CD4-positive, CD25-positive, alpha-beta regulatory T cell (primary cell): ENCODE measurements at regions not wholly inside any gene's neighbourhood (a gene's known extent, or its start where the extent isn't known, plus 50 kb on each side); places are given as distances from the start of the nearest gene placed in this dataset.
"Not testable (repeated sequence)": the region's sequence is repeated elsewhere in the genome, so short reads cannot be mapped to it uniquely, and the experiment has no call there.

Experiments used
- ATAC-seq, 2 donors: fragments of 150-1000 bp; cut with Tn5 transposase; one replicate each; pipeline ENCODE4 v1.10.0; 2021; ENCODE audit warnings: low read depth in 2 of 2, moderate number of reproducible peaks in 2 of 2, moderate library complexity in 1 of 2
- DNase-seq, 3 donors: peaks; one replicate each; pipeline versions ENCODE4 v3.0.0 to v3.0.0-alpha.2; 2012 to 2022; ENCODE audit warnings: mixed read lengths in 1 of 3
- H3K27ac ChIP-seq: one replicate; pipeline ENCODE4 v1.7.0; 2013; ENCODE audit warnings: mild to moderate bottlenecking, low read length; ENCODE audit not compliant: insufficient read depth, poor library complexity, severe bottlenecking
- H3K27me3 ChIP-seq: one replicate; pipeline ENCODE4 v1.7.0; 2013; ENCODE audit warnings: low read length; ENCODE audit not compliant: control insufficient read depth, insufficient read depth
- H3K36me3 ChIP-seq: one replicate; pipeline ENCODE4 v1.7.0; 2013; ENCODE audit warnings: mild to moderate bottlenecking, low read length, moderate library complexity; ENCODE audit not compliant: control insufficient read depth, insufficient read depth
- H3K4me1 ChIP-seq: 2 replicates; pipeline ENCODE4 v1.7.0; 2013; ENCODE audit warnings: mild to moderate bottlenecking, low read length; ENCODE audit not compliant: insufficient read depth, control insufficient read depth, poor library complexity, severe bottlenecking
- H3K4me3 ChIP-seq: one replicate; pipeline ENCODE4 v1.7.0; 2013; ENCODE audit warnings: low read depth, mild to moderate bottlenecking, low read length, moderate library complexity
- H3K9me3 ChIP-seq, 2 experiments: 1 replicate in 1 of 2; 2 replicates in 1 of 2; pipeline ENCODE4 v1.7.0; 2013; ENCODE audit warnings: low read length in 2 of 2, mild to moderate bottlenecking in 1 of 2, moderate library complexity in 1 of 2; ENCODE audit not compliant: control insufficient read depth in 2 of 2
- H3K27ac Mint-ChIP-seq, 3 donors: one replicate each; pipeline ENCODE4 v1.8.0; 2020 to 2022; ENCODE audit warnings: mild to moderate bottlenecking in 3 of 3, mixed read lengths in 3 of 3, moderate library complexity in 2 of 3
- H3K27me3 Mint-ChIP-seq: one replicate; pipeline ENCODE4 v1.8.0; 2022; ENCODE audit warnings: mild to moderate bottlenecking, mixed read lengths
- H3K36me3 Mint-ChIP-seq: one replicate; pipeline ENCODE4 v1.8.0; 2020; ENCODE audit warnings: mixed read lengths
- H3K4me1 Mint-ChIP-seq, 4 donors: one replicate each; pipeline ENCODE4 v1.8.0; 2020 to 2022; ENCODE audit warnings: mixed read lengths in 4 of 4, mild to moderate bottlenecking in 1 of 4
- H3K4me3 Mint-ChIP-seq, 4 donors: one replicate each; pipeline ENCODE4 v1.8.0; 2020 to 2022; ENCODE audit warnings: mild to moderate bottlenecking in 4 of 4, mixed read lengths in 4 of 4, moderate library complexity in 3 of 4
- H3K9me3 Mint-ChIP-seq, 7 donors: one replicate each; pipeline ENCODE4 v1.8.0; 2020 to 2022; ENCODE audit warnings: mixed read lengths in 7 of 7, mild to moderate bottlenecking in 3 of 7, moderate library complexity in 2 of 7

DNA sequence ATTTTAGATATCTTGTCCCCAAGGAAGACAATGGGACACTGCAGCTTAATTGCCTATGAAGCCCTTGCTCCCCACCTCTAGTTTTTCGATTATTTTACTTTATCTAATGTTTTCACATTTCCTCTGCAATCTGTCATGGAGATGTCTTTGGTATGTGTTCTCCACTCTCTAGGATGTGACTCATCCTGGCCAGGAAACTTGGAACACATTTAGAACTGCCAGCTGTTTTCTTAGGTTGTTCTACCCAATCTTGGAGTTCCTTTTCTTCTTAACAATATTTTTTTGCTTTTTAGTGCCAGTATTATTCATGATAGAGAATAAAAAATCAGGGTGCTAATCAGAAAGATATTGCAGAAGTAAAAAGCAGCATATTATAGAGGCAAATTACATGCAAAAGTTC is 101.7 kb upstream of the CLEC14A start:
- no peak overlapping the region for H3K4me3 ChIP-seq
- Mint-ChIP-seq H3K27me3 (no peaks in the 10 kb centered on the region), H3K4me3 (no peak overlapping the region), H3K27ac (no peak overlapping the region), H3K4me1 (no peaks in the 10 kb centered on the region), H3K9me3 (peaks cover 0 to 10% (median 6%) of the 10 kb centered on the region in 7 donors), H3K36me3 (no peaks in the 10 kb centered on the region)
- no peaks in the 10 kb centered on the region for H3K27me3 ChIP-seq
- H3K36me3 ChIP-seq, result no peaks in the 10 kb centered on the region
- no peak for DNase-seq
- H3K9me3 ChIP-seq, result no peaks in the 10 kb centered on the region
- no peak for ATAC-seq
- no peak overlapping the region for H3K27ac ChIP-seq
- H3K4me1 ChIP-seq, result no peaks in the 10 kb centered on the region

DNA sequence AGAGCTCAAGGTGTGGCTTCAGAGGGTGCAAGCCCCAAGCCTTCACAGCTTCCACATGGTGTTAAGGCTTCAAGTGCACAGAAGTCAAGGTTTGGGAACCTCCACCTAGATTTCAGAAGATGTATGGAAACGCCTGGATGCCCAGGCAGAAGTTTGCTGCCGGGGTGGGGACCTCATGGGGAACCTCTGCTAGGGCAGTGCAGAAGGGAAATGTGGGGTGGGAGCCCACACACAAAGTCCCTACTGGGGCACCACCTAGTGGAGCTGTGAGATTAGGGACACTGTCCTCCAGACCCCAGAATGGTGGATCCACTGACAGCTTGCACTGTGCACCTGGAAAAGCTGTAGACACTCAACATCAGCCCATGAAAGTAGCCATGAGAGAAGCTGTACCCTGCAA is 99.6 kb upstream of the CLEC14A start:
- not testable (repeated sequence) for H3K4me1 Mint-ChIP-seq

DNA sequence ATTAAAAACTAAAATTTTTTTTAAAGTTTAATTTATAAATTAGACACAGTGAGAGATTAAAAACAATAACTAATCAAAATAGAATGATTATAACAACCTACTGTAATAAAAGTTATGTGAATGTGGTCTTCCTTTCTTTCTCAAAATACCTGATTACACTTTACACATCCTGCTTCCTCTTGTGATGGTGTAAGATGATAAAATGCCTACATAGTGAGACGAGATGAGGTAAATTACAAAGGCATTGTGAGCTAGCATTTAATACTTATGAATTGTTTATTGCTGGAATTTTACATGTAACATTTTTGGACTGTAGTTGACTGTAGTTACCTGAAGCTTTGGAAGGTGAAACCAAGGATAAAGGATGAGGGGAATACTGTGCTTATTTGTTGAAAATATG is 94.2 kb upstream of the CLEC14A start:
- H3K4me1 ChIP-seq, result no peaks in the 10 kb centered on the region
- H3K4me3 ChIP-seq, result no peak overlapping the region
- Mint-ChIP-seq H3K27ac (no peak overlapping the region), H3K4me3 (no peak overlapping the region), H3K4me1 (no peaks in the 10 kb centered on the region), H3K9me3 (peaks cover 0 to 8% (median 2%) of the 10 kb centered on the region in 7 donors), H3K36me3 (no peaks in the 10 kb centered on the region), H3K27me3 (no peaks in the 10 kb centered on the region)
- no peaks in the 10 kb centered on the region for H3K27me3 ChIP-seq
- H3K36me3 ChIP-seq, result no peaks in the 10 kb centered on the region
- no peaks in the 10 kb centered on the region for H3K9me3 ChIP-seq
- no peak overlapping the region for H3K27ac ChIP-seq
- no peak for DNase-seq
- no peak for ATAC-seq

More for the DNA sequence above, 99.6 kb upstream of the CLEC14A start:
- not testable (repeated sequence) for H3K36me3 Mint-ChIP-seq, H3K36me3 ChIP-seq, H3K27me3 Mint-ChIP-seq, H3K9me3 Mint-ChIP-seq, ATAC-seq, H3K4me3 Mint-ChIP-seq, H3K4me1 ChIP-seq, H3K9me3 ChIP-seq, DNase-seq, H3K27me3 ChIP-seq, H3K4me3 ChIP-seq, H3K27ac ChIP-seq, H3K27ac Mint-ChIP-seq

DNA sequence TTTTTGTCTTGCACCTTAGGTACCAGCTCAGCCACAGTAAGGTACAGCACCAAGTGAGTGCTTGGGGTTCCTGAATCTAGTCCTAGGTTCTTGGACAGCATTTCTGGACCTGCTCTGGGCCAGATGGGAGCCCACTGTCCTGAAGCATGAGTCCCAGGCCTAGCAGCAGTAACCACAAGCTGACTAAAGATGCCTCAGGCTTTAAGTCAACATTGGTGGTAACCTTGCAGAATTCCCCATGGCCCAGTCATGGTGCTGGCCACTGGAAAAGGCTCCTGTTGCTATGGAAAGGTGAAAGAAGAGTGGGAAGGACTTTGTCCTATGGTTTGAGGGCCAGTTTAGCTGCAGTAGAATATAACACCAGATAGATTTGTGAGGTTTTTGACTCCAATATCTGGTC is 86.9 kb upstream of the CLEC14A start:
- no peak overlapping the region for H3K27ac ChIP-seq
- H3K4me1 ChIP-seq, result no peaks in the 10 kb centered on the region
- H3K4me1 Mint-ChIP-seq, result no peaks in the 10 kb centered on the region
- no peaks in the 10 kb centered on the region for H3K36me3 Mint-ChIP-seq
- peaks cover 0 to 12% (median 1%) of the 10 kb centered on the region in 7 donors for H3K9me3 Mint-ChIP-seq
- ATAC-seq (no peak), DNase-seq (no peak)
- no peak overlapping the region for H3K4me3 ChIP-seq
- peaks cover 6% of the 10 kb centered on the region for H3K27me3 Mint-ChIP-seq
- no peaks in the 10 kb centered on the region for H3K9me3 ChIP-seq
- H3K27ac Mint-ChIP-seq, result no peak overlapping the region
- no peaks in the 10 kb centered on the region for H3K36me3 ChIP-seq
- H3K27me3 ChIP-seq, result no peaks in the 10 kb centered on the region
- H3K4me3 Mint-ChIP-seq, result no peak overlapping the region

DNA sequence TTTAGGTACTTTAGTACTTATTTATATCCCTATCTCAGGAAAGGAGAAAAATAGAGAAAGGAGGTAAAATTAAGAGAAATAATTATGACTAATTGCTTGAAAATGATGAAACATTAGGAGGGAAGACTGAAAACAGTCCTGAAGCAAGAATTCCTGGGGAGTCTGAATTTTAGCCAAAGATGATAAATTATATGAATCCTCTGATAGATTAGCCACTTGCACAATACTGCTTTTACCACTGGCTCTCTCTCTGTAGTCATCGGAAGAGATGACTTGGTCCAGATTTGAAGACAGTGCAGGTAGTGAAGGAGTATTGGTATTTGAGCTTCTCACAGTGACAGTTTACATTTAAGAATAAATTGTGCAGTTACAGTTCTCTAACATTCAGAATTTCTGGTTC is 83.8 kb upstream of the CLEC14A start:
- no peaks in the 10 kb centered on the region for H3K4me1 Mint-ChIP-seq
- H3K9me3 ChIP-seq, result no peaks in the 10 kb centered on the region
- no peaks in the 10 kb centered on the region for H3K4me1 ChIP-seq
- no peak overlapping the region for H3K4me3 Mint-ChIP-seq
- peaks cover 6% of the 10 kb centered on the region for H3K27me3 Mint-ChIP-seq
- H3K27me3 ChIP-seq, result no peaks in the 10 kb centered on the region
- no peaks in the 10 kb centered on the region for H3K36me3 Mint-ChIP-seq
- no peaks in the 10 kb centered on the region for H3K36me3 ChIP-seq
- DNase-seq (no peak), ATAC-seq (no peak)
- H3K9me3 Mint-ChIP-seq, result peaks cover 0 to 10% (median 0%) of the 10 kb centered on the region in 7 donors
- H3K27ac Mint-ChIP-seq, result no peak overlapping the region
- no peak overlapping the region for H3K4me3 ChIP-seq
- no peak overlapping the region for H3K27ac ChIP-seq

DNA sequence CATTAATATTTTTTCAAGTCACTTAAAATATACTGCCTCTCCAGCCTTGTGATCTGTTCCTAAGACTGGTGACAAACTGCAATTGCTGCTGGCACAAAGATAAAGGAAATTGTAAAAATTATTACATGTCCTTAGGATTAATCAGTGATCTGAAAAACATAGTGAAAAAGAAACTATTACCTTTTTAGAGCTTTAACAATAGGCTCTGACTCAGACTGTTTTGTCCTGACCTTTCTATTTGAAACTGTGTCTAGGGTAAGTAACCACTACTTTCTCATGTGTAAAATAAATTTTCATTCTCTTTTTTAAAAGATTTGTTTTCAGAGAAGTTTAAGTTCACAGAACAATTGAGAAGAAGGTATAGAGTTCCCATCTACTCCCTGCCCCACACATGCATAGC is 80.4 kb upstream of the CLEC14A start:
- Mint-ChIP-seq H3K4me3 (no peak overlapping the region), H3K27me3 (peaks cover 6% of the 10 kb centered on the region), H3K4me1 (no peaks in the 10 kb centered on the region), H3K36me3 (no peaks in the 10 kb centered on the region), H3K9me3 (peaks cover 0 to 3% (median 0%) of the 10 kb centered on the region in 7 donors), H3K27ac (no peak overlapping the region)
- Histone ChIP-seq H3K9me3 (no peaks in the 10 kb centered on the region), H3K27ac (no peak overlapping the region), H3K36me3 (no peaks in the 10 kb centered on the region), H3K4me1 (no peaks in the 10 kb centered on the region), H3K4me3 (no peak overlapping the region), H3K27me3 (no peaks in the 10 kb centered on the region)
- ATAC-seq, result no peak
- no peak for DNase-seq

DNA sequence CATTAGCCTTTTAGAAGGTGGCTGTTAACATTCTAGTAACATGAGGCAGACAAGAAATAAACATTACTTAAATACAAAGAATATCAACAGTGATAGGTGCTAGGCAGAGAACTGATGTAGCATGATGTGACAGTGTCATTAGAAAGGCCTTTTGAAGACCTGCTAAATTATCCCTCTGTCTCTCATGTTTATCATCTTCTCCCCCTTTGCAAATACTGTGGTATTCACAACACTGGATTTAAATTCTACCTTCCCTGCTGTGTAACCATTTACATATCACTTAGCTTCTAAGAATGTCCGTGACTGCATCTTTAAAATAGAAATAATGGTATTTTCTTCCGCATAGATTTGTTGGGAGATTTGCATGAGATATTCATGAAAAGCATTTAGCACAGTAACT is 74.4 kb upstream of the CLEC14A start:
- H3K4me1 Mint-ChIP-seq, result no peaks in the 10 kb centered on the region
- no peak overlapping the region for H3K27ac ChIP-seq
- H3K4me3 Mint-ChIP-seq, result no peak overlapping the region
- ATAC-seq, result no peak
- H3K36me3 Mint-ChIP-seq, result no peaks in the 10 kb centered on the region
- H3K4me1 ChIP-seq, result no peaks in the 10 kb centered on the region
- H3K27ac Mint-ChIP-seq, result no peak overlapping the region
- no peak overlapping the region for H3K4me3 ChIP-seq
- no peak for DNase-seq
- no peaks in the 10 kb centered on the region for H3K9me3 ChIP-seq
- H3K27me3 ChIP-seq, result no peaks in the 10 kb centered on the region
- peaks cover 5% of the 10 kb centered on the region for H3K27me3 Mint-ChIP-seq
- peaks cover 0 to 6% (median 2%) of the 10 kb centered on the region in 7 donors for H3K9me3 Mint-ChIP-seq
- no peaks in the 10 kb centered on the region for H3K36me3 ChIP-seq

DNA sequence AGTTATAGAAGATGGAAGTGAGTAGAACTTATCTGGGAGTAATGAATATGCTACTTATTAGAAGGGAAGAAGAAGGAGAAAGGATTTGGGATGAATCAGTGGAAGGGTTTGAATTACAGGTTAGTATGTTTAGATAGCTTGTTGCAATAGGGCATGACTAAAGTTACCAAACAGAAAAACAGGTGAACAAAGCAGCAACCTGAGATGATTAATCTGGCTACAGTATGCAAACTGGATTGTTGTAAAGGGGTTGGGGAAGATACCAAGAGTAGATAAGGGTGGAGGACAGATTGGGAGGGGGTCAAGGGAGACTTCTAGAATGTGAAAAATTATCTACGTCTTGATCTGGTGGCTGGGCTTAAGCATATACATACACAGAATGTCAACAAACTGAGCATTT is 73.4 kb upstream of the CLEC14A start:
- Histone ChIP-seq H3K4me1 (no peaks in the 10 kb centered on the region), H3K27me3 (no peaks in the 10 kb centered on the region), H3K27ac (no peak overlapping the region), H3K9me3 (no peaks in the 10 kb centered on the region), H3K36me3 (no peaks in the 10 kb centered on the region), H3K4me3 (no peak overlapping the region)
- Mint-ChIP-seq H3K27me3 (peaks cover 5% of the 10 kb centered on the region), H3K36me3 (no peaks in the 10 kb centered on the region), H3K4me3 (no peak overlapping the region), H3K4me1 (no peaks in the 10 kb centered on the region), H3K27ac (no peak overlapping the region), H3K9me3 (peaks cover 0 to 6% (median 2%) of the 10 kb centered on the region in 7 donors)
- ATAC-seq, result no peak
- DNase-seq, result no peak
